ENCODE measurements at regions not wholly inside any gene's neighbourhood (a gene's known extent, or its start where the extent isn't known, plus 50 kb on each side); places are given as distances from the start of the nearest gene placed in this dataset.

DNA sequence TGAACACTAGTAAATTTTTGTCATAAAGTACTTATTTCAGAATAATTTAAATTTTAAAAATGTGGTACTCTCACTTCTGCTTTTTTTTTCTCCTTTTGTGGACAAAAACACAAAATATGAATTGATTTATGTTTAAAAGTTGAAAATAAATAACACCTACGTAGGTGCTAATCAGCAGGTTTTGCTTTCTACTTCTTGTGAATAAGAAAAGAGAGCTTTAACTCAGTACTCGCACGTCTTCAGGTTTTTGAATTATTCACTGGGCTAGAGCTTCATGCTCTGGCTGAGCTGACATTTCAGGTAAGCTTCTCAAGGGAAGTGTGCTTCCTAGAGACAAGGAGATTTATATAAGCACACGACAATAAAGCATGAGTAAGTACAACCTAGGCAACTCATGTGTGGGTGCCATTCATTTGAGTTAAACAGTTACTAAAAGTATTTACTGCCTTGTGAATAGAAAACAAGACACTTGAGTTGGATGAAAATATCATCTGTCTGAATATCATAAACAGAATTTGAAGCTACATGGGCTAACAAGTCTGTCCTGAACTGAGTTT lies 190.0 kb upstream of the POT1 start:
- H3K27me3 ChIP-seq (replicated peaks; ENCODE audit: control insufficient read depth, insufficient read depth, low read length) = no peaks in the 10 kb centered on the region
- H3K36me3 Mint-ChIP-seq (ENCODE audit: insufficient read depth, unreplicated experiment) = no peaks in the 10 kb centered on the region
- no peak overlapping the region for H3K4me3 Mint-ChIP-seq (ENCODE audit: unreplicated experiment)
- H3K27ac Mint-ChIP-seq (ENCODE audit: unreplicated experiment) = no peak overlapping the region
- H3K9me3 Mint-ChIP-seq (ENCODE audit: unreplicated experiment) = no peaks in the 10 kb centered on the region
- ChIA-PET POLR2A (no interaction called here), CTCF (no interaction called here)
- intact Hi-C loops (cut with micrococcal nuclease; ENCODE audit: unreplicated experiment) = no loop called here
- TF ChIP-seq, protein P1, sequence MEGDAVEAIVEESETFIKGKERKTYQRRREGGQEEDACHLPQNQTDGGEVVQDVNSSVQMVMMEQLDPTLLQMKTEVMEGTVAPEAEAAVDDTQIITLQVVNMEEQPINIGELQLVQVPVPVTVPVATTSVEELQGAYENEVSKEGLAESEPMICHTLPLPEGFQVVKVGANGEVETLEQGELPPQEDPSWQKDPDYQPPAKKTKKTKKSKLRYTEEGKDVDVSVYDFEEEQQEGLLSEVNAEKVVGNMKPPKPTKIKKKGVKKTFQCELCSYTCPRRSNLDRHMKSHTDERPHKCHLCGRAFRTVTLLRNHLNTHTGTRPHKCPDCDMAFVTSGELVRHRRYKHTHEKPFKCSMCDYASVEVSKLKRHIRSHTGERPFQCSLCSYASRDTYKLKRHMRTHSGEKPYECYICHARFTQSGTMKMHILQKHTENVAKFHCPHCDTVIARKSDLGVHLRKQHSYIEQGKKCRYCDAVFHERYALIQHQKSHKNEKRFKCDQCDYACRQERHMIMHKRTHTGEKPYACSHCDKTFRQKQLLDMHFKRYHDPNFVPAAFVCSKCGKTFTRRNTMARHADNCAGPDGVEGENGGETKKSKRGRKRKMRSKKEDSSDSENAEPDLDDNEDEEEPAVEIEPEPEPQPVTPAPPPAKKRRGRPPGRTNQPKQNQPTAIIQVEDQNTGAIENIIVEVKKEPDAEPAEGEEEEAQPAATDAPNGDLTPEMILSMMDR (IDR thresholded peaks at IDR 0.05; ENCODE audit: insufficient read depth in 1 of 2, low read depth in 1 of 2, low read length in 1 of 2, severe bottlenecking in 1 of 2, unreplicated experiment in 1 of 2) = no peak
- no peaks in the 10 kb centered on the region for H3K36me3 ChIP-seq (ENCODE audit: control insufficient read depth, insufficient read depth, low read length)
- H3K9me3 ChIP-seq = no peaks in the 10 kb centered on the region
- H3K27me3 Mint-ChIP-seq (ENCODE audit: insufficient read depth, unreplicated experiment) = peaks cover 2% of the 10 kb centered on the region
- H3K4me3 ChIP-seq (ENCODE audit: low read depth, low read length) = no peak overlapping the region
- H3K4me1 ChIP-seq = no peaks in the 10 kb centered on the region
- no peaks in the 10 kb centered on the region for H3K4me1 Mint-ChIP-seq (ENCODE audit: low read depth, unreplicated experiment)
- BruUV-seq (replicated peaks) = no TSS peak
- DNase-seq = no peak

DNA sequence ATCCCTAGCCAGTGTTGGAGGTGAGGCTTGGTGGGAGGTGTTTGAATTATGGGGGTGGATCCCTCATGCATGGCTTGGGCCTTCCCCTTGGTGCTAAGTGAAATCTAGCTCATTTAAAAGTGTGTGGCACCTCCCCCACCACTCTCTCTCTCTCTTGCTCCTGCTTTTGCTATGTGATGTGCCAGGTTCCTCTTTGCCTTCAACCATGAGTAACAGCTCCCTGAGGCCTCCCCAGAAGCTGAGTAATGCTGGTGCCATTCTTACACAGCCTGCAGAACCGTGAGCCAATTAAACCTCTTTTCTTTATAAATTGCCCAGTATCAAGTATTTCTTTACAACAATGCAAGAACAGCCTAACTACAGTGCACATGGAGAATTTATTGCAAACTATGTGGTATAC lies 188.8 kb upstream of the POT1 start:
- no peaks in the 10 kb centered on the region for H3K9me3 Mint-ChIP-seq (ENCODE audit: unreplicated experiment)
- no peaks in the 10 kb centered on the region for H3K36me3 Mint-ChIP-seq (ENCODE audit: insufficient read depth, unreplicated experiment)
- Histone ChIP-seq H3K27me3 (replicated peaks; ENCODE audit: control insufficient read depth, insufficient read depth, low read length) (no peaks in the 10 kb centered on the region), H3K9me3 (no peaks in the 10 kb centered on the region), H3K4me1 (no peaks in the 10 kb centered on the region), H3K36me3 (ENCODE audit: control insufficient read depth, insufficient read depth, low read length) (no peaks in the 10 kb centered on the region), H3K4me3 (ENCODE audit: low read depth, low read length) (no peak overlapping the region)
- peaks cover 2% of the 10 kb centered on the region for H3K27me3 Mint-ChIP-seq (ENCODE audit: insufficient read depth, unreplicated experiment)
- CTCF ChIA-PET = no interaction called here
- H3K4me3 Mint-ChIP-seq (ENCODE audit: unreplicated experiment) = no peak overlapping the region
- POLR2A ChIA-PET = no interaction called here
- BruUV-seq (replicated peaks) = no TSS peak
- no peaks in the 10 kb centered on the region for H3K4me1 Mint-ChIP-seq (ENCODE audit: low read depth, unreplicated experiment)
- no peak overlapping the region for H3K27ac Mint-ChIP-seq (ENCODE audit: unreplicated experiment)
- no peak for DNase-seq
- TF ChIP-seq, protein P1 (IDR thresholded peaks at IDR 0.05; ENCODE audit: insufficient read depth in 1 of 2, low read depth in 1 of 2, low read length in 1 of 2, severe bottlenecking in 1 of 2, unreplicated experiment in 1 of 2) = no peak
- intact Hi-C loops (cut with micrococcal nuclease; ENCODE audit: unreplicated experiment) = no loop called here

GRCh38 chr7:125112850-125113249 lies 183.2 kb upstream of the POT1 start:
- no peaks in the 10 kb centered on the region for H3K36me3 ChIP-seq (ENCODE audit: control insufficient read depth, insufficient read depth, low read length)
- H3K27ac Mint-ChIP-seq (ENCODE audit: unreplicated experiment) = no peak overlapping the region
- CTCF ChIA-PET = no interaction called here
- H3K9me3 Mint-ChIP-seq (ENCODE audit: unreplicated experiment) = peaks cover 13% of the 10 kb centered on the region
- no TSS peak for BruUV-seq (replicated peaks)
- H3K4me1 ChIP-seq = no peaks in the 10 kb centered on the region
- H3K27me3 ChIP-seq (replicated peaks; ENCODE audit: control insufficient read depth, insufficient read depth, low read length) = no peaks in the 10 kb centered on the region
- H3K4me3 ChIP-seq (ENCODE audit: low read depth, low read length) = no peak overlapping the region
- H3K4me1 Mint-ChIP-seq (ENCODE audit: low read depth, unreplicated experiment) = no peaks in the 10 kb centered on the region
- no peaks in the 10 kb centered on the region for H3K9me3 ChIP-seq
- POLR2A ChIA-PET = no interaction called here
- H3K36me3 Mint-ChIP-seq (ENCODE audit: insufficient read depth, unreplicated experiment) = no peaks in the 10 kb centered on the region
- intact Hi-C loops (cut with micrococcal nuclease; ENCODE audit: unreplicated experiment) = no loop called here
- no peak overlapping the region for H3K4me3 Mint-ChIP-seq (ENCODE audit: unreplicated experiment)
- peaks cover 2% of the 10 kb centered on the region for H3K27me3 Mint-ChIP-seq (ENCODE audit: insufficient read depth, unreplicated experiment)
- DNase-seq = no peak
- TF ChIP-seq, protein P1 (IDR thresholded peaks at IDR 0.05; ENCODE audit: insufficient read depth in 1 of 2, low read depth in 1 of 2, low read length in 1 of 2, severe bottlenecking in 1 of 2, unreplicated experiment in 1 of 2) = no peak

Data from Caco-2 (cell line).